GM12878 (cell line): ENCODE measurements at regions not wholly inside any gene's neighbourhood (a gene's known extent, or its start where the extent isn't known, plus 50 kb on each side); places are given as distances from the start of the nearest gene placed in this dataset.

ENCODE experiments used
- ATAC-seq: fragments of 200-7000 bp; cut with Tn5 transposase; 3 replicates; pipeline ENCODE4 v1.9.1; 2020; ENCODE audit warnings: mild to moderate bottlenecking, moderate library complexity
- BruUV-seq: library from RNA; stranded (reverse); fragments of 400-500 nt; replicated peaks from 2 replicates; lab custom pipeline; 2021; lab: Mats Ljungman, UMichigan
- CTCF ChIA-PET: fragments of 300-600 bp; sonication (Branson Sonifier 250); formaldehyde crosslinking; extraction: SDS; loops from one replicate; lab custom pipeline; 2021; ENCODE audit warnings: inconsistent platforms; lab: Yijun Ruan, JAX
- POLR2A ChIA-PET: fragments of 350-600 bp; formaldehyde crosslinking; extraction: SDS; loops from one replicate; lab custom pipeline; 2021; ENCODE audit warnings: inconsistent platforms; lab: Charles Lee
- RAD21 ChIA-PET: fragments of 300-600 bp; sonication (Branson Sonifier 250); formaldehyde crosslinking; loops from one replicate; lab custom pipeline; 2023; ENCODE audit warnings: antibody characterized with exemption; ENCODE audit not compliant: unreplicated experiment; lab: Charles Lee
- SMC1A ChIA-PET: fragments of 300-600 bp; sonication (Branson Sonifier 250); formaldehyde crosslinking; loops from one replicate; lab custom pipeline; 2023; ENCODE audit not compliant: unreplicated experiment, uncharacterized antibody; lab: Charles Lee
- DNase-seq: peaks from one replicate; pipeline ENCODE4 v3.0.0-alpha.2; 2011; ENCODE audit warnings: low read depth, low spot score
- FAIRE-seq: peaks from 3 replicates; lab custom pipeline; 2011; peaks lifted over from hg19 to GRCh38; lab: Jason Lieb, UNC
- H2AFZ ChIP-seq: 2 replicates; pipeline ENCODE4 v1.6.0; 2011; ENCODE audit warnings: low read depth, low read length, control low read depth; ENCODE audit not compliant: control insufficient read depth
- H3K27ac ChIP-seq: 2 replicates; pipeline ENCODE4 v1.5.1; 2011; ENCODE audit warnings: control low read depth; ENCODE audit not compliant: control insufficient read depth, insufficient read depth
- H3K27me3 ChIP-seq, 2 experiments: replicated peaks in 1 of 2; 2 replicates each; pipeline versions ENCODE4 v1.6.0 to v1.6.1; 2011; ENCODE audit warnings: low read length in 1 of 2; ENCODE audit not compliant: control insufficient read depth in 2 of 2, insufficient read depth in 2 of 2
- H3K36me3 ChIP-seq, 2 experiments: 2 replicates each; pipeline ENCODE4 v1.5.1; 2011; ENCODE audit warnings: low read length in 1 of 2; ENCODE audit not compliant: control insufficient read depth in 2 of 2, insufficient read depth in 2 of 2
- H3K4me1 ChIP-seq: 2 replicates; pipeline ENCODE4 v1.6.1; 2011; ENCODE audit warnings: mild to moderate bottlenecking, low read length, moderate library complexity, mixed read lengths; ENCODE audit not compliant: control insufficient read depth, insufficient read depth
- H3K4me2 ChIP-seq: 2 replicates; pipeline ENCODE4 v1.6.0; 2011; ENCODE audit warnings: control low read depth; ENCODE audit not compliant: control insufficient read depth, insufficient read depth
- H3K4me3 ChIP-seq: fragments of 200-600 bp; sonication (generic); 2 replicates; pipeline ENCODE4 v1.5.1; 2016
- H3K79me2 ChIP-seq: 2 replicates; pipeline ENCODE4 v1.6.0; 2011; ENCODE audit warnings: low read length; ENCODE audit not compliant: control insufficient read depth, insufficient read depth
- H3K9ac ChIP-seq: 2 replicates; pipeline ENCODE4 v1.8.0; 2011; ENCODE audit warnings: low read length, control low read depth, mixed read lengths; ENCODE audit not compliant: control insufficient read depth, insufficient read depth
- H3K9me3 ChIP-seq: replicated peaks from 3 replicates; pipeline ENCODE4 v1.5.1; 2011; ENCODE audit warnings: mild to moderate bottlenecking, low read length; ENCODE audit not compliant: control insufficient read depth, insufficient read depth
- H4K20me1 ChIP-seq: 2 replicates; pipeline ENCODE4 v1.6.0; 2011; ENCODE audit not compliant: control insufficient read depth, insufficient read depth
- BACH1 ChIP-seq: fragments of 450-650 bp; IDR thresholded peaks from 2 replicates; pipeline ENCODE4 v1.6.1; 2017; ENCODE audit warnings: mild to moderate bottlenecking, borderline replicate concordance
- BMI1 ChIP-seq: fragments of 450-650 bp; IDR thresholded peaks from 2 replicates; pipeline ENCODE4 v1.6.1; 2016; ENCODE audit warnings: mild to moderate bottlenecking, moderate library complexity, borderline replicate concordance
- BRCA1 ChIP-seq: IDR thresholded peaks from 2 replicates; pipeline ENCODE4 v1.6.1; 2011; ENCODE audit warnings: low read depth, low read length, improper control_type of control experiment
- CBX3 ChIP-seq: fragments of 200-600 bp; sonication (generic); IDR thresholded peaks from 2 replicates; pipeline ENCODE4 v1.6.1; 2016; ENCODE audit warnings: low read depth, borderline replicate concordance
- CREB1 ChIP-seq: IDR thresholded peaks from 2 replicates; pipeline ENCODE4 v1.6.1; 2012; ENCODE audit warnings: low read depth, mild to moderate bottlenecking, inconsistent platforms
- IRF5 ChIP-seq: fragments of 450-650 bp; IDR thresholded peaks from 2 replicates; pipeline ENCODE4 v1.6.1; 2017; ENCODE audit warnings: borderline replicate concordance
- KAT2A ChIP-seq: conservative IDR thresholded peaks from 2 replicates; pipeline ENCODE4 v1.6.1; 2011; ENCODE audit warnings: low read depth, low read length; ENCODE audit not compliant: control insufficient read depth
- MTA2 ChIP-seq: fragments of 450-650 bp; IDR thresholded peaks from 2 replicates; pipeline ENCODE4 v1.6.1; 2016; ENCODE audit warnings: low read depth, mild to moderate bottlenecking, moderate library complexity
- MYB ChIP-seq: fragments of 150-350 bp; IDR thresholded peaks from 2 replicates; pipeline ENCODE4 v1.6.1; 2014; ENCODE audit warnings: mild to moderate bottlenecking, low read depth, low read length, borderline replicate concordance
- PKNOX1 ChIP-seq: fragments of 450-650 bp; IDR thresholded peaks from 2 replicates; pipeline ENCODE4 v1.6.1; 2016; ENCODE audit warnings: mild to moderate bottlenecking
- TBL1XR1 ChIP-seq: IDR thresholded peaks from 2 replicates; pipeline ENCODE4 v1.6.1; 2012; ENCODE audit warnings: low read depth, low read length, improper control_type of control experiment
- YBX1 ChIP-seq: fragments of 450-650 bp; IDR thresholded peaks from 2 replicates; pipeline ENCODE4 v1.6.1; 2016; ENCODE audit warnings: antibody characterized with exemption
- ZBTB40 ChIP-seq: fragments of 450-650 bp; IDR thresholded peaks from 2 replicates; pipeline ENCODE4 v1.6.1; 2016; ENCODE audit warnings: mild to moderate bottlenecking, moderate library complexity, borderline replicate concordance
- WGBS: methylation state at CpG from one replicate; pipeline ENCODE4 v1.1.6; 2016; ENCODE audit warnings: low lambda C conversion rate; ENCODE audit not compliant: insufficient replicate concordance, insufficient coverage; ENCODE audit errors: missing lambda C conversion rate; 5-methylcytosine and 5-hydroxymethylcytosine counted together
- in situ Hi-C: fragments of 300-500 bp; cut with MboI; formaldehyde crosslinking; loops from 9 replicates; pipeline ENCODE4 v1.14.3; 2018; ENCODE audit warnings: mixed read lengths
- intact Hi-C: fragments of 100-400 bp; cut with micrococcal nuclease; formaldehyde crosslinking; loops from one replicate; pipeline ENCODE4 v1.14.2; 2022; ENCODE audit not compliant: unreplicated experiment

- TF ChIP-seq MTA2: no peak
- TF ChIP-seq YBX1: no peak
- no peak for TF ChIP-seq PKNOX1
These were observed 52.3 kb upstream of the FNDC3A start for GRCh38 chr13:48923376-48923775.

GRCh38 chr13:48925001-48925400 is 50.7 kb upstream of the FNDC3A start:
- Histone ChIP-seq H3K4me1 (no peaks in the 10 kb centered on the region), H3K79me2 (no peaks in the 10 kb centered on the region), H4K20me1 (no peaks in the 10 kb centered on the region), H3K9me3 (no peaks in the 10 kb centered on the region), H3K4me2 (no peak overlapping the region), H3K9ac (no peak overlapping the region), H3K27me3 (no peaks in the 10 kb centered on the region), H3K4me3 (no peak overlapping the region), H2AFZ (no peak overlapping the region), H3K36me3 (no peaks in the 10 kb centered on the region), H3K27ac (no peak overlapping the region)
- BruUV-seq: no TSS peak
- FAIRE-seq (no peak), DNase-seq (no peak), ATAC-seq (no peak)
- ChIA-PET POLR2A (no interaction called here), SMC1A (no interaction called here), RAD21 (no interaction called here), CTCF (no interaction called here)
- in situ Hi-C loops: no loop called here
- intact Hi-C loops: no loop called here
- WGBS: 92% methylated on average over 2 of the region's 2 CpGs
- TF ChIP-seq TBL1XR1 (no peak), KAT2A (no peak), MYB (no peak), BMI1 (no peak), IRF5 (no peak), CREB1 (no peak), BRCA1 (no peak), CBX3 (no peak), BACH1 (no peak), ZBTB40 (no peak)

More at GRCh38 chr13:48923376-48923775, 52.3 kb upstream of the FNDC3A start:
- H2AFZ ChIP-seq: no peak overlapping the region
- intact Hi-C loops (no loop called here), in situ Hi-C loops (no loop called here)
- no peak overlapping the region for H3K9ac ChIP-seq
- no peak for ATAC-seq
- H3K27ac ChIP-seq: no peak overlapping the region
- 0% methylated on average over 1 of the region's 1 CpG for WGBS
- no peaks in the 10 kb centered on the region for H3K36me3 ChIP-seq
- ChIA-PET SMC1A (interaction anchor here (1.4 kb wide), 1 partner anchor 14 kb away, joined by 5 read pairs; no protein-coding TSS in a partner anchor), CTCF (no interaction called here), RAD21 (no interaction called here), POLR2A (no interaction called here)
- FAIRE-seq: no peak
- no peaks in the 10 kb centered on the region for H3K4me1 ChIP-seq
- H4K20me1 ChIP-seq: no peaks in the 10 kb centered on the region
- no peak for DNase-seq
- H3K79me2 ChIP-seq: no peaks in the 10 kb centered on the region
- no TSS peak for BruUV-seq
- H3K4me2 ChIP-seq: no peak overlapping the region
- no peak overlapping the region for H3K4me3 ChIP-seq
- H3K9me3 ChIP-seq: no peaks in the 10 kb centered on the region
- H3K27me3 ChIP-seq: no peaks in the 10 kb centered on the region; a peak in 1 of 4 replicates
